ENCODE measurements at regions not wholly inside any gene's neighbourhood (a gene's known extent, or its start where the extent isn't known, plus 50 kb on each side); places are given as distances from the start of the nearest gene placed in this dataset.
A peak's percentile ranks its signal among the peaks of the same experiment; 100 is the strongest.

DNA sequence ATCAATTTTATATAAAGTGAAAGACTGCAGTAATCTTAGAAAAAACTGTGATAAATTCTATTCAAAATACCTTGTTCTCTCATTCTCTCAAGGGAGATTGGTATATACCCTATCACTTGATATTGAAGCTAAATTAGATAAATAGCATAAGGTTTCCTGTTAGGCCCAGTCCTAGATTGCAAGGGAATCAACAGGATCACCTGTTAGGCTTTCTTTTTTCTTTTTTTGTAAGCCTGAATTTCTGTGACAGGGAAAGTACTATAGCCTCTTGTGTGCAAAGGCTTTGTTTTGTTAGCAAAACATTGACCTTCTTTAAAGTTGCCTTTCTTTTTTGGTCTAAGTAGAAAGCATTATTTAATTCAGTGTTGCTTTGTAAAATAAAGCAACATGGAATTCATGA, 100.0 kb downstream of the HAUS1 start:
- TF ChIP-seq, protein P1, sequence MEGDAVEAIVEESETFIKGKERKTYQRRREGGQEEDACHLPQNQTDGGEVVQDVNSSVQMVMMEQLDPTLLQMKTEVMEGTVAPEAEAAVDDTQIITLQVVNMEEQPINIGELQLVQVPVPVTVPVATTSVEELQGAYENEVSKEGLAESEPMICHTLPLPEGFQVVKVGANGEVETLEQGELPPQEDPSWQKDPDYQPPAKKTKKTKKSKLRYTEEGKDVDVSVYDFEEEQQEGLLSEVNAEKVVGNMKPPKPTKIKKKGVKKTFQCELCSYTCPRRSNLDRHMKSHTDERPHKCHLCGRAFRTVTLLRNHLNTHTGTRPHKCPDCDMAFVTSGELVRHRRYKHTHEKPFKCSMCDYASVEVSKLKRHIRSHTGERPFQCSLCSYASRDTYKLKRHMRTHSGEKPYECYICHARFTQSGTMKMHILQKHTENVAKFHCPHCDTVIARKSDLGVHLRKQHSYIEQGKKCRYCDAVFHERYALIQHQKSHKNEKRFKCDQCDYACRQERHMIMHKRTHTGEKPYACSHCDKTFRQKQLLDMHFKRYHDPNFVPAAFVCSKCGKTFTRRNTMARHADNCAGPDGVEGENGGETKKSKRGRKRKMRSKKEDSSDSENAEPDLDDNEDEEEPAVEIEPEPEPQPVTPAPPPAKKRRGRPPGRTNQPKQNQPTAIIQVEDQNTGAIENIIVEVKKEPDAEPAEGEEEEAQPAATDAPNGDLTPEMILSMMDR (IDR thresholded peaks at IDR 0.05; ENCODE audit: low read depth, low read length) = no peak
- no peak for DNase-seq (ENCODE audit: low read depth in 2 of 2)
- no peak overlapping the region for H3K4me3 ChIP-seq (replicated peaks in 1 of 2; ENCODE audit: low read depth in 2 of 2, low read length in 2 of 2)

DNA sequence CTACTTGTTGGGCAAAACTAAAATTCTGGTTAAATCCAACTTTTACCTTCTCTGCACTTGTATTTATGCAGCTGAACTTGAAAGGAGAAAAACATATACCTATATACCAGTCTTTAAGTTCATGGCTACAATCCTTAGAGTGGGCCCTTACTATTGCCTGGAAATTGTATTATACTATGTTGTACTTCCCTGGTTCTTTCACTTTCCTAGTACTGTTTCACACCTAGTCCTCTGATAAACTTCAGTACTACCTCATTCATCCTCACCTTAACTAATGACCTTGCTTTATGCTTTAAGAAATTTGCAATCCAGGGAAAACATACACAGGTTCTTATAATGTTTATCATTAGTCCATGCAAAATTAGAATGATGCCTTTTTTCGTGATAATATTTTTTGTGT, 103.8 kb downstream of the HAUS1 start:
- DNase-seq (ENCODE audit: low read depth in 2 of 2) = no peak
- TF ChIP-seq, protein P1 (IDR thresholded peaks at IDR 0.05; ENCODE audit: low read depth, low read length) = no peak
- no peak overlapping the region for H3K4me3 ChIP-seq (replicated peaks in 1 of 2; ENCODE audit: low read depth in 2 of 2, low read length in 2 of 2)

DNA sequence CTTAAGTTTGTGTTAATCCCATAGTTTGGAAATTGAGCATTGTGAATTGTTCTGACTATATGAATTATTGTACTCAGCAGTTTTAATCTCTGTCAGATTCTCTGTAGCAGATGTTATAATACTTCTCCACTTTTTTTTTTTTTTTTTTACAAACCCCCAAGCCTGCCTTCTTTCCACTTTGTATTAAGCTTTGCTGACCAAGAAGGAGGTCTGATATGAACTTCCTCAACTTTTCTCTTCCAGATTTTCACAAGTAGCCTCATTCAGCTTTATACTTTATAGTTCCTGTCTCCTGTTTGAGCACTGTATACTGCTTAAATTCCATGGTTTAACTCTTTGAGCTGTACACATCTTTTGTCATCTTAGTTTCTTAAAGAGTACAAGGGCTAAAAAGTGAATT, 105.0 kb downstream of the HAUS1 start:
- no peak overlapping the region for H3K4me3 ChIP-seq (replicated peaks in 1 of 2; ENCODE audit: low read depth in 2 of 2, low read length in 2 of 2)
- no peak for DNase-seq (ENCODE audit: low read depth in 2 of 2)
- TF ChIP-seq, protein P1 (IDR thresholded peaks at IDR 0.05; ENCODE audit: low read depth, low read length) = no peak

- DNase-seq (ENCODE audit: low read depth in 2 of 2) = peak; percentile 25 to 52
- TF ChIP-seq, protein P1 (IDR thresholded peaks at IDR 0.05; ENCODE audit: low read depth, low read length) = no peak
- H3K4me3 ChIP-seq (replicated peaks in 1 of 2; ENCODE audit: low read depth in 2 of 2, low read length in 2 of 2) = no peak overlapping the region
These were observed 107.6 kb downstream of the HAUS1 start for GRCh38 chr18:46211816-46212215.

DNA sequence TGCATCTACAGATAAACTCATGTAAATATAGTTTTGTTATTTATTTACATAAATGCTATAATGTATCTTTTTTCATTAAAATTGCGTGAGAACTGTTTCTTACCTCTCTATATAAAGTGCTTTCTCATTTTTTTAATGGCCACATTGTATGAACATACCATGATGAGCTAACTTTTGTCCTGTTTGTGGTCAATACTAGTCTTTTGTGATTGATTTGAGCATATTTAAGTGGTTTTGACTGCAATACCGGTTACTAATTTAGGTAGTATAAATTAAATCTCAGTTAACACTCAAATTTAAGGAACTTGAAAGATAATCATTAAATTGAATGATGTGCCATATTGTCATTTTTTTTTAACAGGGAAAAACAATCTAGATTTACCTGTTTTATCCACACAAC, 108.2 kb downstream of the HAUS1 start:
- no peak for DNase-seq (ENCODE audit: low read depth in 2 of 2)
- H3K4me3 ChIP-seq (replicated peaks in 1 of 2; ENCODE audit: low read depth in 2 of 2, low read length in 2 of 2) = no peak overlapping the region
- TF ChIP-seq, protein P1 (IDR thresholded peaks at IDR 0.05; ENCODE audit: low read depth, low read length) = no peak

GRCh38 chr18:46213295-46213694, 109.1 kb downstream of the HAUS1 start:
- no peak overlapping the region for H3K4me3 ChIP-seq (replicated peaks in 1 of 2; ENCODE audit: low read depth in 2 of 2, low read length in 2 of 2)
- DNase-seq (ENCODE audit: low read depth in 2 of 2) = peak; percentile 40 to 44

DNA sequence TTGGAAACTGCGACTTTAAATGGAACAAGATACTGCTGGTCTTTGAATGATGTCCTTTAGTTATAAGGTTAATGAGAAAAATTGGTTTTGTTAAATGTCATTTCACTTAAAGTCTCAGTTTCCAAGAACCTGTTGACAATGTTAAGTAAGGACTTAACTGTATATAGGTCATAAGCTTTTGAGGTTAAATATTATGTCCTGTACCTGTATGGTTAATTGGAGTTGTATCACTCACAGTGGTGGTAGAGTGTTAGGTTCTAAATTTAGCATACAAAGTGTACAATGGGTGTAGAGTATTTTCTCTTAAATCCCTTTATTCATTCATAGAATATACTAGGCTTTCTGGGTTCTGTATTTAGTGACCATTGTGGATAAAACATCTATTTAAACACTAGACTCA, 110.2 kb downstream of the HAUS1 start:
- DNase-seq (ENCODE audit: low read depth in 2 of 2) = no peak
- TF ChIP-seq, protein P1 (IDR thresholded peaks at IDR 0.05; ENCODE audit: low read depth, low read length) = no peak

More at GRCh38 chr18:46213295-46213694, 109.1 kb downstream of the HAUS1 start:
- TF ChIP-seq, protein P1 (IDR thresholded peaks at IDR 0.05; ENCODE audit: low read depth, low read length) = peak; percentile 45

More for the DNA sequence above, 110.2 kb downstream of the HAUS1 start:
- H3K4me3 ChIP-seq (replicated peaks in 1 of 2; ENCODE audit: low read depth in 2 of 2, low read length in 2 of 2) = no peak overlapping the region
